ENCODE measurements at regions not wholly inside any gene's neighbourhood (a gene's known extent, or its start where the extent isn't known, plus 50 kb on each side); places are given as distances from the start of the nearest gene placed in this dataset.

DNA sequence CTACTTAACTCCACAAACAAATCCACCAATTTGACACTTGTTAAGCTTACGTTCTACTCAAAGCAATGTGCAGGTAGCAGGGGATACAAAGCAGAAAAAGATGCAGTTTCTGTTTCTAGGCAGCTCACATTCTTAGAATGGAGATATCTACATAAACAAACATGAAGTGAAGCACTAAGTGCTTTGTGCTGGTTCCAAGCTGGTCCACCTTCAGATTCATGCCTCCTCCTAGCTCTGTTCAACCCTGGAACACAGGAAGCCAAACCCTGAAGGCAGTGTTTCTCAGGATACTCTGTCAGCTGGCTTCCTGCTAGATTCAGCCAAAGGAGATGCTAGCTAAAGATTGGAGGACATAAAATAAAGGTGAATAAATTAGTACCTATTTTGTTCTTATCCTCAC lies 55.3 kb upstream of the NOL4 start:
- Histone ChIP-seq H3K36me3 (ENCODE audit: control insufficient read depth in 2 of 2, insufficient read depth in 1 of 2, low read length in 2 of 2) (no peaks in the 10 kb centered on the region), H3K27ac (ENCODE audit: extremely low read depth, low read depth, low read length) (no peak overlapping the region), H3K4me1 (ENCODE audit: control insufficient read depth, insufficient read depth, low read length) (no peaks in the 10 kb centered on the region), H3K4me3 (ENCODE audit: low read depth, low read length) (no peak overlapping the region), H3K9me3 (ENCODE audit: control insufficient read depth, insufficient read depth, low read depth, low read length) (no peaks in the 10 kb centered on the region)
- TF ChIP-seq ZNF776 (tag by site-specific recombination; IDR thresholded peaks at IDR 0.05; ENCODE audit: borderline replicate concordance) = no peak
- no peak for TF ChIP-seq ZBTB8A (tag by site-specific recombination; IDR thresholded peaks at IDR 0.05)
- no peak for TF ChIP-seq YY2 (tag by site-specific recombination; IDR thresholded peaks at IDR 0.05)
- TF ChIP-seq HOXD13 (CRISPR knock-in tag; IDR thresholded peaks at IDR 0.05; ENCODE audit: borderline replicate concordance) = no peak
- TF ChIP-seq ZNF677 (tag by site-specific recombination; IDR thresholded peaks at IDR 0.05) = no peak
- no peak for TF ChIP-seq ZNF548 (tag by site-specific recombination; IDR thresholded peaks at IDR 0.05)
- TF ChIP-seq, protein P1, sequence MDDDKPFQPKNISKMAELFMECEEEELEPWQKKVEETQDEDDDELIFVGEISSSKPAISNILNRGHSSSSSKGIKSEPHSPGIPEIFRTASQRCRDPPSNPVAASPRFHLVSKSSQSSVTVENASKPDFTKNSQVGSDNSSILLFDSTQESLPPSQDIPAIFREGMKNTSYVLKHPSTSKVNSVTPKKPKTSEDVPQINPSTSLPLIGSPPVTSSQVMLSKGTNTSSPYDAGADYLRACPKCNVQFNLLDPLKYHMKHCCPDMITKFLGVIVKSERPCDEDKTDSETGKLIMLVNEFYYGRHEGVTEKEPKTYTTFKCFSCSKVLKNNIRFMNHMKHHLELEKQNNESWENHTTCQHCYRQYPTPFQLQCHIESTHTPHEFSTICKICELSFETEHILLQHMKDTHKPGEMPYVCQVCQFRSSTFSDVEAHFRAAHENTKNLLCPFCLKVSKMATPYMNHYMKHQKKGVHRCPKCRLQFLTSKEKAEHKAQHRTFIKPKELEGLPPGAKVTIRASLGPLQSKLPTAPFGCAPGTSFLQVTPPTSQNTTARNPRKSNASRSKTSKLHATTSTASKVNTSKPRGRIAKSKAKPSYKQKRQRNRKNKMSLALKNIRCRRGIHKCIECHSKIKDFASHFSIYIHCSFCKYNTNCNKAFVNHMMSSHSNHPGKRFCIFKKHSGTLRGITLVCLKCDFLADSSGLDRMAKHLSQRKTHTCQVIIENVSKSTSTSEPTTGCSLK (tag by site-specific recombination; IDR thresholded peaks at IDR 0.05) = no peak
- no peak for TF ChIP-seq ZNF24 (tag by site-specific recombination; IDR thresholded peaks at IDR 0.05)
- TF ChIP-seq ZNF654 (tag by site-specific recombination; IDR thresholded peaks at IDR 0.05; ENCODE audit: low read depth) = no peak
- no peak for TF ChIP-seq ZNF341 (tag by site-specific recombination; IDR thresholded peaks at IDR 0.05; ENCODE audit: low read depth)
- no peak for TF ChIP-seq ZNF792 (tag by site-specific recombination; IDR thresholded peaks at IDR 0.05)
- no peak for TF ChIP-seq ZNF366 (tag by site-specific recombination; conservative IDR thresholded peaks at IDR 0.05)
- TF ChIP-seq IKZF3 (tag by site-specific recombination; IDR thresholded peaks at IDR 0.05) = no peak
- no peak for TF ChIP-seq ZNF510 (tag by site-specific recombination; IDR thresholded peaks at IDR 0.05; ENCODE audit: insufficient replicate concordance)
- no peak for TF ChIP-seq RBAK (tag by site-specific recombination; IDR thresholded peaks at IDR 0.05)
- no peak for TF ChIP-seq ZNF335 (tag by site-specific recombination; conservative IDR thresholded peaks at IDR 0.05)
- no peak for TF ChIP-seq ZNF624 (tag by site-specific recombination; IDR thresholded peaks at IDR 0.05)
- TF ChIP-seq ZNF423 (tag by site-specific recombination; IDR thresholded peaks at IDR 0.05) = no peak
- TF ChIP-seq ZSCAN23 (tag by site-specific recombination; IDR thresholded peaks at IDR 0.05) = no peak
- no peak for TF ChIP-seq ZSCAN16 (tag by site-specific recombination; IDR thresholded peaks at IDR 0.05)
- POLR2A ChIA-PET = no interaction called here
- CTCF ChIA-PET = interaction anchor here (0.6 to 2.0 kb wide), 3 partner anchors 43 to 157 kb away, joined by 3 to 6 read pairs (median 5); partner anchors contain the start of gene NOL4

DNA sequence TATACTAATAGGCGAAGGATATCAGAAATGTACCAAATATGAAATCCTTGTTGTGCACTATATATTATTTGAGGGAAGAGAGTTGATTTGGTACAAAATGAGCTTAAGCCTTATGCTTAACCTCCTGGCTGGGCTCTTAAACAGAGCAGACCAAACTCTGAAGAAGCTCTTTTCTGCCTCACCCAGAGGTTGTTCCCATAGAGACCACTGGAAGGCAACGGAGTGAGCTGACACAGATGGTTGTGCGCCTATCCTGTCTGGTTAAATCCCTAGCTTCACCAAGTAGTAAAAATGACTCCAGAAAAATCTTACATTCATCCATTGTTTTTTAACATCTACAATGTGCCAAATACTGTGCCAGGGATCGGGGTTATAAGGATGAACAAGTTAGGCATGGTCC lies 55.9 kb upstream of the NOL4 start:
- POLR2A ChIA-PET = no interaction called here
- Histone ChIP-seq H3K9me3 (ENCODE audit: control insufficient read depth, insufficient read depth, low read depth, low read length) (no peaks in the 10 kb centered on the region), H3K4me3 (ENCODE audit: low read depth, low read length) (no peak overlapping the region), H3K36me3 (ENCODE audit: control insufficient read depth in 2 of 2, insufficient read depth in 1 of 2, low read length in 2 of 2) (no peaks in the 10 kb centered on the region), H3K27ac (ENCODE audit: extremely low read depth, low read depth, low read length) (no peak overlapping the region), H3K4me1 (ENCODE audit: control insufficient read depth, insufficient read depth, low read length) (no peaks in the 10 kb centered on the region)
- TF ChIP-seq ZNF514 (tag by site-specific recombination; IDR thresholded peaks at IDR 0.05) = no peak
- TF ChIP-seq, protein P2, sequence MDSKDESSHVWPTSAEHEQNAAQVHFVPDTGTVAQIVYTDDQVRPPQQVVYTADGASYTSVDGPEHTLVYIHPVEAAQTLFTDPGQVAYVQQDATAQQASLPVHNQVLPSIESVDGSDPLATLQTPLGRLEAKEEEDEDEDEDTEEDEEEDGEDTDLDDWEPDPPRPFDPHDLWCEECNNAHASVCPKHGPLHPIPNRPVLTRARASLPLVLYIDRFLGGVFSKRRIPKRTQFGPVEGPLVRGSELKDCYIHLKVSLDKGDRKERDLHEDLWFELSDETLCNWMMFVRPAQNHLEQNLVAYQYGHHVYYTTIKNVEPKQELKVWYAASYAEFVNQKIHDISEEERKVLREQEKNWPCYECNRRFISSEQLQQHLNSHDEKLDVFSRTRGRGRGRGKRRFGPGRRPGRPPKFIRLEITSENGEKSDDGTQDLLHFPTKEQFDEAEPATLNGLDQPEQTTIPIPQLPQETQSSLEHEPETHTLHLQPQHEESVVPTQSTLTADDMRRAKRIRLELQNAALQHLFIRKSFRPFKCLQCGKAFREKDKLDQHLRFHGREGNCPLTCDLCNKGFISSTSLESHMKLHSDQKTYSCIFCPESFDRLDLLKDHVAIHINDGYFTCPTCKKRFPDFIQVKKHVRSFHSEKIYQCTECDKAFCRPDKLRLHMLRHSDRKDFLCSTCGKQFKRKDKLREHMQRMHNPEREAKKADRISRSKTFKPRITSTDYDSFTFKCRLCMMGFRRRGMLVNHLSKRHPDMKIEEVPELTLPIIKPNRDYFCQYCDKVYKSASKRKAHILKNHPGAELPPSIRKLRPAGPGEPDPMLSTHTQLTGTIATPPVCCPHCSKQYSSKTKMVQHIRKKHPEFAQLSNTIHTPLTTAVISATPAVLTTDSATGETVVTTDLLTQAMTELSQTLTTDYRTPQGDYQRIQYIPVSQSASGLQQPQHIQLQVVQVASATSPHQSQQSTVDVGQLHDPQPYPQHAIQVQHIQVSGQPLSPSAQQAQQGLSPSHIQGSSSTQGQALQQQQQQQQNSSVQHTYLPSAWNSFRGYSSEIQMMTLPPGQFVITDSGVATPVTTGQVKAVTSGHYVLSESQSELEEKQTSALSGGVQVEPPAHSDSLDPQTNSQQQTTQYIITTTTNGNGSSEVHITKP (tag by site-specific recombination; IDR thresholded peaks at IDR 0.05) = no peak
- no peak for TF ChIP-seq SETDB1 (IDR thresholded peaks at IDR 0.05; ENCODE audit: insufficient read length, low read length)
- CTCF ChIA-PET = interaction anchor here (0.5 to 2.0 kb wide), 5 partner anchors 42 to 204 kb away, joined by 3 to 6 read pairs (median 3); partner anchors contain the start of gene NOL4

Data from HEK293 (cell line).